GM21515 (cell line): ENCODE measurements at regions not wholly inside any gene's neighbourhood (a gene's known extent, or its start where the extent isn't known, plus 50 kb on each side); places are given as distances from the start of the nearest gene placed in this dataset.
"Not testable (repeated sequence)": the region's sequence is repeated elsewhere in the genome, so short reads cannot be mapped to it uniquely, and the experiment has no call there.

ENCODE experiments used
- ATAC-seq: cut with Tn5 transposase; IDR thresholded peaks from one replicate; pipeline ENCODE4 v1.9.1; 2021; ENCODE audit not compliant: unreplicated experiment

- no peak for ATAC-seq
These were observed 369.1 kb downstream of the C16orf95 start for GRCh38 chr16:86948046-86948445.

- ATAC-seq, result no peak
These were observed 368.1 kb downstream of the C16orf95 start for GRCh38 chr16:86949116-86949515.

GRCh38 chr16:86949630-86950029 is 367.6 kb downstream of the C16orf95 start:
- no peak for ATAC-seq

- no peak for ATAC-seq
These were observed 366.0 kb downstream of the C16orf95 start for GRCh38 chr16:86951041-86951822.

- ATAC-seq, result no peak
These were observed 365.2 kb downstream of the C16orf95 start for GRCh38 chr16:86951831-86952598.

GRCh38 chr16:86952769-86953168 is 364.4 kb downstream of the C16orf95 start:
- ATAC-seq, result no peak

- ATAC-seq, result no peak
These were observed 363.4 kb downstream of the C16orf95 start for GRCh38 chr16:86953631-86954391.

GRCh38 chr16:86955136-86955855 is 361.9 kb downstream of the C16orf95 start:
- no peak for ATAC-seq

- ATAC-seq, result no peak
These were observed 360.8 kb downstream of the C16orf95 start for GRCh38 chr16:86956437-86956836.

GRCh38 chr16:86957662-86958198 is 359.5 kb downstream of the C16orf95 start:
- ATAC-seq, result not testable (repeated sequence)

GRCh38 chr16:86958423-86958822 is 358.8 kb downstream of the C16orf95 start:
- no peak for ATAC-seq

GRCh38 chr16:86959091-86959651 is 358.0 kb downstream of the C16orf95 start:
- no peak for ATAC-seq

GRCh38 chr16:86959729-86960128 is 357.5 kb downstream of the C16orf95 start:
- no peak for ATAC-seq

- no peak for ATAC-seq
These were observed 356.9 kb downstream of the C16orf95 start for GRCh38 chr16:86960266-86960665.

- no peak for ATAC-seq
These were observed 356.0 kb downstream of the C16orf95 start for GRCh38 chr16:86961171-86961601.

- ATAC-seq, result no peak
These were observed 354.9 kb downstream of the C16orf95 start for GRCh38 chr16:86962259-86962658.

- ATAC-seq, result no peak
These were observed 354.3 kb downstream of the C16orf95 start for GRCh38 chr16:86962913-86963312.

- no peak for ATAC-seq
These were observed 353.3 kb downstream of the C16orf95 start for GRCh38 chr16:86963600-86964575.

- ATAC-seq, result no peak
These were observed 352.4 kb downstream of the C16orf95 start for GRCh38 chr16:86964796-86965241.
